ENCODE measurements at regions not wholly inside any gene's neighbourhood (a gene's known extent, or its start where the extent isn't known, plus 50 kb on each side); places are given as distances from the start of the nearest gene placed in this dataset.

DNA sequence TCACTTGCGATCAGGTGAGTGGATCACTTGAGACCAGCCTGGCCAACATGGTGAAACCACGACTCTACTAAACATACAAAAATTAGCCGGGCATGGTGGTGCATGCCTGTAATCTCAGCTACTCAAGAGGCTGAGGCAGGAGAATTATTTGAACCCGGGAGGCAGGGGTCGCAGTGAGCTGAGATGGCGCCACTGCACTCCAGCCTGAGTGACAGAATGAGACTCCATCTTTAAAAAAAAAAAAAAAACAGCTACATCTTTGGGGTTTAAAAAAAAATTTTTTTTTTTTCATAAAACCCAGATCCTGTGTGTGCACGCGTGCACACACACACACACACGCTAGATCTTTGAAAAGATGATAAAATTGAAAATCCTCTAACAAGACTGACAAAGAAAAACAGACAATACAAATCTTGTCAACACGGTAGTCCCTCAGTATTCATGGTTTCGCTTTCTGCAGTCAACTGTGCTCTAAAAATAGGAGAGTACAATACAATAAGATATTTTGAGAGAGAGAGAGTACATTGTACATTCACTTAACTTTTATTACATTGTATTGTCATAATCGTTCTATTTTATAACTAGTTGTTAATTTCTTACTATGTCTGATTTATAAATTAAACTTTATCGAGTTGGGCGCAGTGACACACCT lies 295.3 kb upstream of the RGS6 start:
- no peaks in the 10 kb centered on the region for H3K4me1 Mint-ChIP-seq (ENCODE audit: low read depth)
- intact Hi-C loops (cut with DNase I, micrococcal nuclease) = no loop called here
- ATAC-seq (ENCODE audit: poor library complexity) (no peak), DNase-seq (no peak)
- no peaks in the 10 kb centered on the region for H3K27me3 Mint-ChIP-seq
- H3K4me3 Mint-ChIP-seq = no peak overlapping the region
- Histone ChIP-seq H3K4me1 (ENCODE audit: insufficient read depth, low read length) (no peaks in the 10 kb centered on the region), H3K27ac (ENCODE audit: low read depth in 1 of 2, low read length in 2 of 2) (no peak overlapping the region), H3K9me3 (ENCODE audit: control insufficient read depth in 1 of 2, insufficient read depth in 1 of 2, low read length in 2 of 2) (peaks cover 0 to 14% of the 10 kb centered on the region in 2 experiments), H3K36me3 (ENCODE audit: insufficient read depth, low read length) (no peaks in the 10 kb centered on the region), H3K4me3 (ENCODE audit: low read length) (no peak overlapping the region), H3K27me3 (ENCODE audit: control insufficient read depth in 1 of 2, insufficient read depth in 2 of 2, low read length in 2 of 2) (no peaks in the 10 kb centered on the region)
- ChIA-PET POLR2A (no interaction called here), CTCF (interaction anchor here (0.6 kb wide), 1 partner anchor 195 kb away, joined by 3 read pairs; no protein-coding TSS in a partner anchor)
- H3K36me3 Mint-ChIP-seq (ENCODE audit: low read depth) = peaks cover 86% of the 10 kb centered on the region
- no peak overlapping the region for H3K27ac Mint-ChIP-seq
- TF ChIP-seq, protein P1, sequence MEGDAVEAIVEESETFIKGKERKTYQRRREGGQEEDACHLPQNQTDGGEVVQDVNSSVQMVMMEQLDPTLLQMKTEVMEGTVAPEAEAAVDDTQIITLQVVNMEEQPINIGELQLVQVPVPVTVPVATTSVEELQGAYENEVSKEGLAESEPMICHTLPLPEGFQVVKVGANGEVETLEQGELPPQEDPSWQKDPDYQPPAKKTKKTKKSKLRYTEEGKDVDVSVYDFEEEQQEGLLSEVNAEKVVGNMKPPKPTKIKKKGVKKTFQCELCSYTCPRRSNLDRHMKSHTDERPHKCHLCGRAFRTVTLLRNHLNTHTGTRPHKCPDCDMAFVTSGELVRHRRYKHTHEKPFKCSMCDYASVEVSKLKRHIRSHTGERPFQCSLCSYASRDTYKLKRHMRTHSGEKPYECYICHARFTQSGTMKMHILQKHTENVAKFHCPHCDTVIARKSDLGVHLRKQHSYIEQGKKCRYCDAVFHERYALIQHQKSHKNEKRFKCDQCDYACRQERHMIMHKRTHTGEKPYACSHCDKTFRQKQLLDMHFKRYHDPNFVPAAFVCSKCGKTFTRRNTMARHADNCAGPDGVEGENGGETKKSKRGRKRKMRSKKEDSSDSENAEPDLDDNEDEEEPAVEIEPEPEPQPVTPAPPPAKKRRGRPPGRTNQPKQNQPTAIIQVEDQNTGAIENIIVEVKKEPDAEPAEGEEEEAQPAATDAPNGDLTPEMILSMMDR (IDR thresholded peaks at IDR 0.05) = no peak
- peaks cover 9% of the 10 kb centered on the region for H3K9me3 Mint-ChIP-seq

GRCh38 chr14:71638523-71639196 lies 293.6 kb upstream of the RGS6 start:
- no peak for ATAC-seq (ENCODE audit: poor library complexity)
- Mint-ChIP-seq H3K27ac (no peak overlapping the region), H3K36me3 (ENCODE audit: low read depth) (peaks cover 87% of the 10 kb centered on the region), H3K4me3 (no peak overlapping the region), H3K27me3 (no peaks in the 10 kb centered on the region), H3K9me3 (peaks cover 15% of the 10 kb centered on the region), H3K4me1 (ENCODE audit: low read depth) (no peaks in the 10 kb centered on the region)
- peaks cover 0 to 14% of the 10 kb centered on the region in 2 experiments for H3K9me3 ChIP-seq (ENCODE audit: control insufficient read depth in 1 of 2, insufficient read depth in 1 of 2, low read length in 2 of 2)
- H3K4me3 ChIP-seq (ENCODE audit: low read length) = no peak overlapping the region
- H3K27ac ChIP-seq (ENCODE audit: low read depth in 1 of 2, low read length in 2 of 2) = no peak overlapping the region
- no peaks in the 10 kb centered on the region for H3K36me3 ChIP-seq (ENCODE audit: insufficient read depth, low read length)
- intact Hi-C loops (cut with DNase I, micrococcal nuclease) = no loop called here
- POLR2A ChIA-PET = no interaction called here
- CTCF ChIA-PET = no interaction called here
- TF ChIP-seq, protein P1 (IDR thresholded peaks at IDR 0.05) = no peak
- DNase-seq = no peak
- no peaks in the 10 kb centered on the region for H3K27me3 ChIP-seq (ENCODE audit: control insufficient read depth in 1 of 2, insufficient read depth in 2 of 2, low read length in 2 of 2)
- H3K4me1 ChIP-seq (ENCODE audit: insufficient read depth, low read length) = no peaks in the 10 kb centered on the region

DNA sequence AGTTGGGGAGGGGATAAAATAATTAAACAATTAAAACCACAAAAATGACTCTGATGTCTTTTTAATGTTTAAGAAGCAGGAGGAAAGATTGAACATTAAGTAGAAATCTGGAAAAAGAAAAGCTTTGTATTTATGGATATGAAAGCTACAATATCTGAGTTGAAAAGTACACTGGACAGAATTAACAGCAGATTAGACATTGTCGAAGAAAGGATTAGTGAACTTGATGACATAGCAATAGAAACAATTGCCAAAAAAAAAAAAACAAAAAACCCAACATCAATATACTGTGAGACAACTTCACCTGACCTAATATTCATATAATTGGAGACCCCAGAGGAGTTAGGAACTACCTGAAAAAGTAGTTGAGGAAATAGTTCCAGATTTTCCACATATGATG lies 289.5 kb upstream of the RGS6 start:
- no peaks in the 10 kb centered on the region for H3K27me3 Mint-ChIP-seq
- H3K36me3 Mint-ChIP-seq (ENCODE audit: low read depth) = peaks cover 89% of the 10 kb centered on the region

More for the DNA sequence above, 289.5 kb upstream of the RGS6 start:
- Mint-ChIP-seq H3K4me3 (no peak overlapping the region), H3K4me1 (ENCODE audit: low read depth) (no peaks in the 10 kb centered on the region), H3K9me3 (peaks cover 13% of the 10 kb centered on the region), H3K27ac (no peak overlapping the region)
- DNase-seq = no peak
- intact Hi-C loops (cut with DNase I, micrococcal nuclease) = no loop called here
- Histone ChIP-seq H3K9me3 (ENCODE audit: control insufficient read depth in 1 of 2, insufficient read depth in 1 of 2, low read length in 2 of 2) (peaks cover 0 to 5% of the 10 kb centered on the region in 2 experiments), H3K27ac (ENCODE audit: low read depth in 1 of 2, low read length in 2 of 2) (no peak overlapping the region), H3K27me3 (ENCODE audit: control insufficient read depth in 1 of 2, insufficient read depth in 2 of 2, low read length in 2 of 2) (no peaks in the 10 kb centered on the region), H3K4me3 (ENCODE audit: low read length) (no peak overlapping the region), H3K36me3 (ENCODE audit: insufficient read depth, low read length) (no peaks in the 10 kb centered on the region), H3K4me1 (ENCODE audit: insufficient read depth, low read length) (no peaks in the 10 kb centered on the region)
- POLR2A ChIA-PET = no interaction called here
- no peak for ATAC-seq (ENCODE audit: poor library complexity)
- CTCF ChIA-PET = no interaction called here
- TF ChIP-seq, protein P1 (IDR thresholded peaks at IDR 0.05) = no peak
